ENCODE measurements at regions not wholly inside any gene's neighbourhood (a gene's known extent, or its start where the extent isn't known, plus 50 kb on each side); places are given as distances from the start of the nearest gene placed in this dataset.

- peak; percentile 18 for DNase-seq (ENCODE audit: low read depth)
- no peak for TF ChIP-seq CTCF (conservative IDR thresholded peaks at IDR 0.05; ENCODE audit: low read depth, low read length)
- no peak overlapping the region for H3K4me3 ChIP-seq (ENCODE audit: low read length)
Measured at GRCh38 chr2:175698061-175698460, 304.0 kb downstream of the LNPK start.

GRCh38 chr2:175690113-175690837 lies 311.8 kb downstream of the LNPK start:
- TF ChIP-seq CTCF (conservative IDR thresholded peaks at IDR 0.05; ENCODE audit: low read depth, low read length): peak; percentile 77
- peak; percentile 36 for DNase-seq (ENCODE audit: low read depth)
- no peak overlapping the region for H3K4me3 ChIP-seq (ENCODE audit: low read length)

- DNase-seq (ENCODE audit: low read depth): no peak
- H3K4me3 ChIP-seq (ENCODE audit: low read length): no peak overlapping the region
- no peak for TF ChIP-seq CTCF (conservative IDR thresholded peaks at IDR 0.05; ENCODE audit: low read depth, low read length)
Measured at GRCh38 chr2:175688243-175688642, 313.8 kb downstream of the LNPK start.

GRCh38 chr2:175687465-175687864 lies 314.6 kb downstream of the LNPK start:
- no peak for DNase-seq (ENCODE audit: low read depth)
- no peak for TF ChIP-seq CTCF (conservative IDR thresholded peaks at IDR 0.05; ENCODE audit: low read depth, low read length)
- H3K4me3 ChIP-seq (ENCODE audit: low read length): no peak overlapping the region

- no peak for TF ChIP-seq CTCF (conservative IDR thresholded peaks at IDR 0.05; ENCODE audit: low read depth, low read length)
- DNase-seq (ENCODE audit: low read depth): no peak
- no peak overlapping the region for H3K4me3 ChIP-seq (ENCODE audit: low read length)
Measured at GRCh38 chr2:175686002-175686401, 316.1 kb downstream of the LNPK start.

GRCh38 chr2:175684466-175684865 lies 317.6 kb downstream of the LNPK start:
- TF ChIP-seq CTCF (conservative IDR thresholded peaks at IDR 0.05; ENCODE audit: low read depth, low read length): no peak
- DNase-seq (ENCODE audit: low read depth): no peak
- no peak overlapping the region for H3K4me3 ChIP-seq (ENCODE audit: low read length)

GRCh38 chr2:175679728-175680127 lies 322.3 kb downstream of the LNPK start:
- no peak for DNase-seq (ENCODE audit: low read depth)
- no peak for TF ChIP-seq CTCF (conservative IDR thresholded peaks at IDR 0.05; ENCODE audit: low read depth, low read length)
- no peak overlapping the region for H3K4me3 ChIP-seq (ENCODE audit: low read length)
